Caco-2 (cell line): ENCODE measurements at regions not wholly inside any gene's neighbourhood (a gene's known extent, or its start where the extent isn't known, plus 50 kb on each side); places are given as distances from the start of the nearest gene placed in this dataset.

Experiments
- BruUV-seq: library from RNA; stranded (reverse); fragments of 400-500 nt; replicated peaks from 2 replicates; lab custom pipeline; 2021; lab: Mats Ljungman, UMichigan
- CTCF ChIA-PET: fragments of 300-600 bp; sonication (Branson Sonifier 250); formaldehyde crosslinking; loops from one replicate; lab custom pipeline; 2022; ENCODE audit warnings: antibody characterized with exemption; lab: Charles Lee
- POLR2A ChIA-PET: fragments of 300-600 bp; sonication (Branson Sonifier 250); formaldehyde crosslinking; loops from one replicate; lab custom pipeline; 2022; ENCODE audit warnings: antibody characterized with exemption; lab: Charles Lee
- DNase-seq, 2 experiments: peaks; one replicate each; pipeline versions ENCODE4 v3.0.0 to v3.0.0-alpha.2; 2020 to 2022
- H3K27me3 ChIP-seq: replicated peaks from 2 replicates; pipeline ENCODE4 v1.6.0; 2011; ENCODE audit warnings: low read length; ENCODE audit not compliant: control insufficient read depth, insufficient read depth
- H3K36me3 ChIP-seq: 2 replicates; pipeline ENCODE4 v1.5.1; 2011; ENCODE audit warnings: low read length; ENCODE audit not compliant: control insufficient read depth, insufficient read depth
- H3K4me1 ChIP-seq: fragments of 250-450 bp; sonication (Bioruptor Pico); 2 replicates; pipeline ENCODE4 v1.5.1; 2020; ENCODE audit warnings: mild to moderate bottlenecking
- H3K4me3 ChIP-seq: 2 replicates; pipeline ENCODE4 v1.5.1; 2011; ENCODE audit warnings: low read depth, mild to moderate bottlenecking, control low read depth, low read length
- H3K9me3 ChIP-seq: fragments of 250-450 bp; sonication (Bioruptor Pico); 2 replicates; pipeline ENCODE4 v1.5.1; 2020; ENCODE audit warnings: mild to moderate bottlenecking, moderate library complexity
- H3K27ac Mint-ChIP-seq: one replicate; pipeline ENCODE4 v1.8.0; 2022; ENCODE audit warnings: mixed read lengths; ENCODE audit not compliant: unreplicated experiment
- H3K27me3 Mint-ChIP-seq: one replicate; pipeline ENCODE4 v1.8.0; 2022; ENCODE audit warnings: mixed read lengths; ENCODE audit not compliant: insufficient read depth, unreplicated experiment
- H3K36me3 Mint-ChIP-seq: one replicate; pipeline ENCODE4 v1.8.0; 2022; ENCODE audit warnings: mild to moderate bottlenecking, mixed read lengths; ENCODE audit not compliant: insufficient read depth, unreplicated experiment
- H3K4me1 Mint-ChIP-seq: one replicate; pipeline ENCODE4 v1.8.0; 2022; ENCODE audit warnings: low read depth, mixed read lengths; ENCODE audit not compliant: unreplicated experiment
- H3K4me3 Mint-ChIP-seq: one replicate; pipeline ENCODE4 v1.8.0; 2022; ENCODE audit warnings: mild to moderate bottlenecking, moderate library complexity, mixed read lengths; ENCODE audit not compliant: unreplicated experiment
- H3K9me3 Mint-ChIP-seq: one replicate; pipeline ENCODE4 v1.8.0; 2022; ENCODE audit warnings: mixed read lengths; ENCODE audit not compliant: unreplicated experiment
- intact Hi-C: fragments of 100-400 bp; cut with micrococcal nuclease; formaldehyde crosslinking; loops from one replicate; pipeline ENCODE4 v1.10.0; 2022; ENCODE audit not compliant: unreplicated experiment
- TF ChIP-seq, protein P1 (sequence below), 2 experiments: fragments of 200-600 bp in 1 of 2; IDR thresholded peaks; 1 replicate in 1 of 2; 2 replicates in 1 of 2; pipeline versions ENCODE4 v1.5.1 to v1.8.0; 2011 to 2022; ENCODE audit warnings: antibody characterized with exemption in 1 of 2, control low read depth in 1 of 2, inconsistent platforms in 1 of 2, low read depth in 1 of 2, low read length in 1 of 2, mild to moderate bottlenecking in 1 of 2, moderate library complexity in 1 of 2; ENCODE audit not compliant: insufficient read depth in 1 of 2, severe bottlenecking in 1 of 2, unreplicated experiment in 1 of 2

DNA sequence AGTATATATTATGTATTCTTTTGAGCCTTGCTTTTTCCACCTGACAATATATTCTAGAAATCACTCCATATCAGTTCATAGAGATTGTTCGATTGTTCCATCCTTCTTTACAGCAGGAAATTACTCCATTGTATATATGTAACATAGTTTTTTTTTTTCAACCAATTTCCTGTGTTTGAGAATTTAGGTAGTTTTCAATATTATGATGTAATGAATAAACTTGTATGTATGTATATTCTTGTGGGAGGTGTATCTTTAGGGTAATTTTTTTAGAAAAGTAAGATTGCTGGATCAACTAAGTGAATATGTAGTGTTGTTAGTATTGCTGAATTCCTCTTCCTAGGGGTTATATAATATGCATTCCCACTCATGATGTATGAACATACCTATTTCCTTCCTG is 165.9 kb upstream of the PITX1 start:
- H3K27me3 Mint-ChIP-seq = no peaks in the 10 kb centered on the region
- H3K4me3 Mint-ChIP-seq = no peak overlapping the region
- H3K9me3 Mint-ChIP-seq = peaks cover 52% of the 10 kb centered on the region
- Histone ChIP-seq H3K36me3 (no peaks in the 10 kb centered on the region), H3K4me3 (no peak overlapping the region), H3K27me3 (no peaks in the 10 kb centered on the region), H3K4me1 (no peaks in the 10 kb centered on the region), H3K9me3 (peaks cover 17% of the 10 kb centered on the region)
- BruUV-seq = no TSS peak
- intact Hi-C loops = no loop called here
- no peak for DNase-seq
- POLR2A ChIA-PET = no interaction called here
- no peaks in the 10 kb centered on the region for H3K4me1 Mint-ChIP-seq
- CTCF ChIA-PET = no interaction called here
- TF ChIP-seq, protein P1, sequence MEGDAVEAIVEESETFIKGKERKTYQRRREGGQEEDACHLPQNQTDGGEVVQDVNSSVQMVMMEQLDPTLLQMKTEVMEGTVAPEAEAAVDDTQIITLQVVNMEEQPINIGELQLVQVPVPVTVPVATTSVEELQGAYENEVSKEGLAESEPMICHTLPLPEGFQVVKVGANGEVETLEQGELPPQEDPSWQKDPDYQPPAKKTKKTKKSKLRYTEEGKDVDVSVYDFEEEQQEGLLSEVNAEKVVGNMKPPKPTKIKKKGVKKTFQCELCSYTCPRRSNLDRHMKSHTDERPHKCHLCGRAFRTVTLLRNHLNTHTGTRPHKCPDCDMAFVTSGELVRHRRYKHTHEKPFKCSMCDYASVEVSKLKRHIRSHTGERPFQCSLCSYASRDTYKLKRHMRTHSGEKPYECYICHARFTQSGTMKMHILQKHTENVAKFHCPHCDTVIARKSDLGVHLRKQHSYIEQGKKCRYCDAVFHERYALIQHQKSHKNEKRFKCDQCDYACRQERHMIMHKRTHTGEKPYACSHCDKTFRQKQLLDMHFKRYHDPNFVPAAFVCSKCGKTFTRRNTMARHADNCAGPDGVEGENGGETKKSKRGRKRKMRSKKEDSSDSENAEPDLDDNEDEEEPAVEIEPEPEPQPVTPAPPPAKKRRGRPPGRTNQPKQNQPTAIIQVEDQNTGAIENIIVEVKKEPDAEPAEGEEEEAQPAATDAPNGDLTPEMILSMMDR (IDR thresholded peaks at IDR 0.05; ENCODE audit: insufficient read depth in 1 of 2, low read depth in 1 of 2, low read length in 1 of 2, severe bottlenecking in 1 of 2, unreplicated experiment in 1 of 2) = no peak
- H3K36me3 Mint-ChIP-seq = no peaks in the 10 kb centered on the region
- no peak overlapping the region for H3K27ac Mint-ChIP-seq

GRCh38 chr5:135196483-135196882 is 162.5 kb upstream of the PITX1 start:
- no peak overlapping the region for H3K4me3 Mint-ChIP-seq
- Histone ChIP-seq H3K36me3 (no peaks in the 10 kb centered on the region), H3K4me3 (no peak overlapping the region), H3K27me3 (no peaks in the 10 kb centered on the region), H3K4me1 (peaks cover 6% of the 10 kb centered on the region), H3K9me3 (no peaks in the 10 kb centered on the region; the same call in 1 of the 2 replicates)
- H3K27me3 Mint-ChIP-seq = no peaks in the 10 kb centered on the region
- peaks cover 25% of the 10 kb centered on the region for H3K9me3 Mint-ChIP-seq
- no peaks in the 10 kb centered on the region for H3K4me1 Mint-ChIP-seq
- CTCF ChIA-PET = no interaction called here
- H3K36me3 Mint-ChIP-seq = no peaks in the 10 kb centered on the region
- no peak overlapping the region for H3K27ac Mint-ChIP-seq
- no peak for DNase-seq
- TF ChIP-seq, protein P1 (IDR thresholded peaks at IDR 0.05; ENCODE audit: insufficient read depth in 1 of 2, low read depth in 1 of 2, low read length in 1 of 2, severe bottlenecking in 1 of 2, unreplicated experiment in 1 of 2) = no peak
- BruUV-seq = no TSS peak
- intact Hi-C loops = no loop called here
- POLR2A ChIA-PET = no interaction called here

DNA sequence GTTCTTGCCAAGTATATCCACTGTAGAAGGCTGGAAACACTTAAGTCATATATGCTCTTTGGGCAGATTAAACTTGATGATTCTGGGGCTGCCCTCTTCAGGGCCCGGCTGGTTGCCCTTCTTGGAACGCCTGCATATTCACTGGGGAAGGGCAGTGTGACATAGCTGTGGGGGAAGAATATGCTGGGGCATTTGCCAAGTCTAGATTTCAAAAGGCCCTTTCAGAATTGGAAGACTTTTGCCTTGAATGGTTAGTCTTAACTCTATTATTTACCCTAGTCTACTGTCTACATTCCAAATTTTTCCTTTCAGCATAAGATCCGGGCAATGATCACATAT is 161.2 kb upstream of the PITX1 start:
- no peaks in the 10 kb centered on the region for H3K4me1 Mint-ChIP-seq
- CTCF ChIA-PET = no interaction called here
- Histone ChIP-seq H3K27me3 (no peaks in the 10 kb centered on the region), H3K4me1 (peaks cover 7% of the 10 kb centered on the region), H3K4me3 (no peak overlapping the region), H3K9me3 (no peaks in the 10 kb centered on the region), H3K36me3 (no peaks in the 10 kb centered on the region)
- TF ChIP-seq, protein P1 (IDR thresholded peaks at IDR 0.05; ENCODE audit: insufficient read depth in 1 of 2, low read depth in 1 of 2, low read length in 1 of 2, severe bottlenecking in 1 of 2, unreplicated experiment in 1 of 2) = no peak
- H3K27me3 Mint-ChIP-seq = no peaks in the 10 kb centered on the region
- no TSS peak for BruUV-seq
- H3K36me3 Mint-ChIP-seq = peaks cover 7% of the 10 kb centered on the region
- intact Hi-C loops = no loop called here
- no peak overlapping the region for H3K27ac Mint-ChIP-seq
- H3K4me3 Mint-ChIP-seq = no peak overlapping the region
- peaks cover 25% of the 10 kb centered on the region for H3K9me3 Mint-ChIP-seq
- no peak for DNase-seq
- POLR2A ChIA-PET = no interaction called here
